D721Med (cell line): ENCODE measurements at regions not wholly inside any gene's neighbourhood (a gene's known extent, or its start where the extent isn't known, plus 50 kb on each side); places are given as distances from the start of the nearest gene placed in this dataset.

Source experiments
- DNase-seq: peaks from one replicate; pipeline ENCODE4 v3.0.0; 2011; ENCODE audit warnings: low spot score; ENCODE audit not compliant: insufficient read length
- FAIRE-seq: peaks from 2 replicates; lab custom pipeline; 2011; peaks lifted over from hg19 to GRCh38; lab: Jason Lieb, UNC
- TF ChIP-seq, protein P1 (sequence below): IDR thresholded peaks from 2 replicates; pipeline ENCODE4 v1.5.1; 2012; ENCODE audit warnings: mild to moderate bottlenecking, control low read depth; ENCODE audit not compliant: insufficient read depth; ENCODE audit errors: missing control alignments

DNA sequence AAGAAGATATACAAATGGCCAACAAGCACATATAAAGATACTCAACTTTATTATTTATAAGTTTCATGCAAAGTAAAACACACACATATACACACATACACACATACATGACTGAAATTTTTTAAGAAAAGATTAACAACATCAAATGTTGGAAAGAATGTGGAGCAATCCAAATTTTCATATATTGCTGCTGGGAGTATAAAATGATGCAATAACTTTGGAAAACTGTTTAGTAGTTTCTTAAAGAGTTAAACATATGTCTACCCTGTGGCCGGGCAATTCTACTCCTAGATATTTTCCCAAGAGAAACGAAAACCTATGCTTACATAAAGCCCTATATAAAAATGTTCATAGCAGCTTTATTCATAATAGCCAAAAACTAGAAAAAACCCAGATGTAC is 99.8 kb upstream of the NR4A3 start:
- FAIRE-seq = no peak

DNA sequence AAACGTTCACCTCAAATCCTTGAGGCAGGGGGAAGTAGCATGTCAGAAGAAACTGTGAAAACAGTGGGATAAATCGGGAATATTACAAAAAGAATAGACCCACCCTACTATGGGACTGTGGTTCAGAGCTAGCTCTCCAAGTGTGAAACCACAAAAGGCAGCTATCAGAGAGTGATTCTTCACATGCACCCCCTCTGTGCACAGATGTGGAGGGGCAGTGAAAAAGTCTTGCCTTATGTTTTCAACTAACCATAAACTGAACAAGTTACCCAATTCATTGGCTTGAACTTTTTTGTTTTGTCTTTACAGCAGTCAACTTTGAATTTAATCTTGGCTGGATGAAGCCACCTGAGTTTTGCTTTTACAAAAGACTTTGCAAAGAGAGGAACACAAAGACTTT is 98.8 kb upstream of the NR4A3 start:
- TF ChIP-seq, protein P1, sequence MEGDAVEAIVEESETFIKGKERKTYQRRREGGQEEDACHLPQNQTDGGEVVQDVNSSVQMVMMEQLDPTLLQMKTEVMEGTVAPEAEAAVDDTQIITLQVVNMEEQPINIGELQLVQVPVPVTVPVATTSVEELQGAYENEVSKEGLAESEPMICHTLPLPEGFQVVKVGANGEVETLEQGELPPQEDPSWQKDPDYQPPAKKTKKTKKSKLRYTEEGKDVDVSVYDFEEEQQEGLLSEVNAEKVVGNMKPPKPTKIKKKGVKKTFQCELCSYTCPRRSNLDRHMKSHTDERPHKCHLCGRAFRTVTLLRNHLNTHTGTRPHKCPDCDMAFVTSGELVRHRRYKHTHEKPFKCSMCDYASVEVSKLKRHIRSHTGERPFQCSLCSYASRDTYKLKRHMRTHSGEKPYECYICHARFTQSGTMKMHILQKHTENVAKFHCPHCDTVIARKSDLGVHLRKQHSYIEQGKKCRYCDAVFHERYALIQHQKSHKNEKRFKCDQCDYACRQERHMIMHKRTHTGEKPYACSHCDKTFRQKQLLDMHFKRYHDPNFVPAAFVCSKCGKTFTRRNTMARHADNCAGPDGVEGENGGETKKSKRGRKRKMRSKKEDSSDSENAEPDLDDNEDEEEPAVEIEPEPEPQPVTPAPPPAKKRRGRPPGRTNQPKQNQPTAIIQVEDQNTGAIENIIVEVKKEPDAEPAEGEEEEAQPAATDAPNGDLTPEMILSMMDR = no peak
- no peak for FAIRE-seq

More for the DNA sequence above, 99.8 kb upstream of the NR4A3 start:
- no peak for DNase-seq
- TF ChIP-seq, protein P1 = no peak

DNA sequence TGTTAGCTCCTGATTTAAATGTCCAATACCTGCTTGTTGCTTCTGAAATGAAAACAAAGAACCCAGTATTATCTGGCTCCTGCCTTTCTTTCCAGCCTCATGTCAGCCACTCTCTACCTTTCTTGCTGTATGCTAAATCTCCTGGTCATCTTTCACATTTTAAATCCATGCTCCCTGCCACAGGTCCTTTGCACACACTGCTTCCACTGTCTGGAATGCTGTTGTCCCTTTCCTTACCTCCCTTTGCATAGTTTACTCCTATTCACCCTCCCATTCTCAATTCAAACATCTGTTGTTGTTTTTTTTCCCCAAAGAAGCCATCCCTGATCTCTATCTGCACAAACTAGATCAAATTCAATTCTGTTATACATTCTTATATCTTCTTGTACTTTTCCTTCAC is 97.0 kb upstream of the NR4A3 start:
- no peak for FAIRE-seq
- DNase-seq = no peak
- TF ChIP-seq, protein P1 = no peak

More for the DNA sequence above, 98.8 kb upstream of the NR4A3 start:
- no peak for DNase-seq

DNA sequence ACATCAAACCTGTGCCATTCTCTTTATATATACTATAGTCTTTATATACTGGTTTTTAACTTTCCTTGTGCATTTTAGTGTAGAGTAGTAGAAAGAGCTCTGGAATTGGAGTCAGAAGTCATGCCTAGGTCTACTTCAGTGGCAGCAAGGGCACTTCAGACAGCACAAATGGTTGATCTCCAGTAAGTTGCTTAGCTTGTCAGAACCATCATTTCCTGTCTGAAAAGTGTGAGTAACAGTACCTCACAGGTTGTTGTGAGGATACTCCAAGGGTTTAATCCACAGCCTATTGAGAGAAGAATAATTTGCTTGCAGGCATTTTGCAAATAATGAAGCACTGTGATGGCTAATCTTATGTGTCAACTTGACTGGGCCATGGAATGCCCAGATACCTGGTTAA is 95.8 kb upstream of the NR4A3 start:
- no peak for FAIRE-seq
- TF ChIP-seq, protein P1 = no peak
- DNase-seq = no peak

DNA sequence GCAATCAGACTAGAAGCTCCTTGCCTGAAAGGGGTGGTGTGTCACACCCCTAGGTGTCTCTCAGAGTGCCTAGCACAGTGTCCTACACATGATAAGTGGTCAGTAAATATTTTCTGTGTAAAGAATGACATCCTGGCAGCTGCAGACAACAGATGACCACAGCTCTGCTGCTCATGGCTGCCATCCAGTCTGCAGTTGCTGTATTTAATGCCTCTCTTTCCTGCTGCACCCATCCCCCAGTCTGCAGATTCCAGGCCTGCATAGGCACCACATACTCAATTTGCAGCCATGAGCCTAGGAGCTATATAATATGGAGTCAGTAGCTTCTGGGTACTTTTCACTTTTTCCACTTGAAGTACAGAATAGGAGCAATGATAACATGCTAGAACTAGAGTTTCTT is 94.9 kb upstream of the NR4A3 start:
- DNase-seq (no peak), FAIRE-seq (no peak)
- TF ChIP-seq, protein P1 = no peak

DNA sequence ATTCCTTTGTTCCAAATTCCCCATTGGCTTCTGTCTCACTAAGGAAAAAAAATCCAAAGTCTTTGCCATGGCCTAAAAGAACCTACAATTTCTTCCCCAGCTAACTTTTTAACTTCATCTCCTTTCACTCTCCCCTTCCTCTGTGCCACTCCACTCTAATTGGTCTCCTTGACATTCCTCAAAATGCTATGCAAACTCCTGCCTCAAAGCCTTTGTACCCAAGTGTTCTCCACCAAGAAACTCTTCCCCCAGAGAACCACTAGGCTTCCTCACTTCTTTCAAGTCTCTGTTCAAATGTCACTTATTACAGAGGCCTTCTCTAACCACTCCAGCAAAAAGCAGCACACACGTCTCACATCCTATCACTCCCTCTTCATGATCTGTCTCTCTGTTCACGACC is 91.6 kb upstream of the NR4A3 start:
- DNase-seq (no peak), FAIRE-seq (no peak)
- TF ChIP-seq, protein P1 = no peak

DNA sequence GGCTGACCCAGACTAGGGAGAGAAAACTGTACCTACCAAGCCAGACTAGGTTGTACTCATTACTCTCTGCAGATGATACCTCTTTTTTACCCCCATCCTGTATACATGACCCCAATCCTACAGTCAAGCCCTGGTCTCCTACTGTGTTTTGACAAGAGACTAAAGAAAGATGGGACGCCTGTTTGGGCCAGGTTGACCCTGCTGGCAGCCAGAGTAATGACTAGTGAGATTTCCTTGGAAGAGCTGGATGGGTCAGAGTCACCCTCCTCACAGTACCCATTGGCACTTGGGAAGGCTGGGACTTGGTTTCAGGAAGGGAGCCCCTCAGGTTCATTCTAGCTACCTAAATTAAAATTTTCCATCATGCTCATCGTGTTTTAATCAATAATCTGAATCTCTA is 89.7 kb upstream of the NR4A3 start:
- FAIRE-seq = no peak
- TF ChIP-seq, protein P1 = no peak

More for the DNA sequence above, 89.7 kb upstream of the NR4A3 start:
- DNase-seq = no peak
